RWPE1 (cell line): ENCODE measurements at regions not wholly inside any gene's neighbourhood (a gene's known extent, or its start where the extent isn't known, plus 50 kb on each side); places are given as distances from the start of the nearest gene placed in this dataset.

Source experiments
- CTCF ChIA-PET: fragments of 350-600 bp; sonication (Branson Sonifier 250); formaldehyde crosslinking; extraction: SDS; loops from one replicate; lab custom pipeline; 2021; lab: Yijun Ruan, JAX
- POLR2A ChIA-PET: fragments of 400-600 bp; formaldehyde crosslinking; extraction: SDS; loops from one replicate; lab custom pipeline; 2020; ENCODE audit warnings: antibody characterized with exemption; ENCODE audit not compliant: low non-redundant PET; lab: Yijun Ruan, JAX
- DNase-seq: peaks from one replicate; pipeline ENCODE4 v3.0.0; 2012; ENCODE audit warnings: low spot score
- H3K27ac ChIP-seq: fragments of 450-650 bp; 2 replicates; pipeline ENCODE4 v1.5.1; 2017
- TF ChIP-seq, protein P1 (sequence below): fragments of 450-650 bp; conservative IDR thresholded peaks from 2 replicates; pipeline ENCODE4 v1.5.1; 2017; ENCODE audit warnings: low read depth, mild to moderate bottlenecking

DNA sequence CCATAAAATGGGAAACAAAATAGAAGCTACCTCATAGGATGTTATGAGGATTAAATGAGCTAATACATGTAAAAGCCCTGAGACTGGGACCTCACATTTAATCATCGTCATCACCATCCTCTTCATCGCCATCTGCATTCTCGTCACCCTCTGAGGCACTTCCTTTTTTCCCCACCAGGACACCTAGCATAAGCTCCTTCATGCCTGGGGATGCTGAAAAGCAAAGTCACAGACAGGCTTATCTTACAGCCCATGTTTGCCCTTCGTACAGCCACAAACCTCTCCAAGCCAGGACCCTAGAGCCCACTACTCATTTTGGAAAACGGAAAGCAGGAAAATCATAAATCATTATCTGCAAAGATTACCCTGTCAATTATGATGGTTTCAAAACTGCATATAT is 249.6 kb downstream of the GPAM start:
- POLR2A ChIA-PET: no interaction called here
- CTCF ChIA-PET: no interaction called here
- no peak overlapping the region for H3K27ac ChIP-seq
- TF ChIP-seq, protein P1, sequence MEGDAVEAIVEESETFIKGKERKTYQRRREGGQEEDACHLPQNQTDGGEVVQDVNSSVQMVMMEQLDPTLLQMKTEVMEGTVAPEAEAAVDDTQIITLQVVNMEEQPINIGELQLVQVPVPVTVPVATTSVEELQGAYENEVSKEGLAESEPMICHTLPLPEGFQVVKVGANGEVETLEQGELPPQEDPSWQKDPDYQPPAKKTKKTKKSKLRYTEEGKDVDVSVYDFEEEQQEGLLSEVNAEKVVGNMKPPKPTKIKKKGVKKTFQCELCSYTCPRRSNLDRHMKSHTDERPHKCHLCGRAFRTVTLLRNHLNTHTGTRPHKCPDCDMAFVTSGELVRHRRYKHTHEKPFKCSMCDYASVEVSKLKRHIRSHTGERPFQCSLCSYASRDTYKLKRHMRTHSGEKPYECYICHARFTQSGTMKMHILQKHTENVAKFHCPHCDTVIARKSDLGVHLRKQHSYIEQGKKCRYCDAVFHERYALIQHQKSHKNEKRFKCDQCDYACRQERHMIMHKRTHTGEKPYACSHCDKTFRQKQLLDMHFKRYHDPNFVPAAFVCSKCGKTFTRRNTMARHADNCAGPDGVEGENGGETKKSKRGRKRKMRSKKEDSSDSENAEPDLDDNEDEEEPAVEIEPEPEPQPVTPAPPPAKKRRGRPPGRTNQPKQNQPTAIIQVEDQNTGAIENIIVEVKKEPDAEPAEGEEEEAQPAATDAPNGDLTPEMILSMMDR: no peak
- DNase-seq: no peak

GRCh38 chr10:111934931-111935330 is 248.6 kb downstream of the GPAM start:
- ChIA-PET CTCF (no interaction called here), POLR2A (no interaction called here)
- no peak for DNase-seq
- H3K27ac ChIP-seq: no peak overlapping the region
- TF ChIP-seq, protein P1: no peak

- TF ChIP-seq, protein P1: no peak
- CTCF ChIA-PET: no interaction called here
- no peak overlapping the region for H3K27ac ChIP-seq
- DNase-seq: no peak
- POLR2A ChIA-PET: no interaction called here
Measured at GRCh38 chr10:111936143-111936542, 247.4 kb downstream of the GPAM start.

DNA sequence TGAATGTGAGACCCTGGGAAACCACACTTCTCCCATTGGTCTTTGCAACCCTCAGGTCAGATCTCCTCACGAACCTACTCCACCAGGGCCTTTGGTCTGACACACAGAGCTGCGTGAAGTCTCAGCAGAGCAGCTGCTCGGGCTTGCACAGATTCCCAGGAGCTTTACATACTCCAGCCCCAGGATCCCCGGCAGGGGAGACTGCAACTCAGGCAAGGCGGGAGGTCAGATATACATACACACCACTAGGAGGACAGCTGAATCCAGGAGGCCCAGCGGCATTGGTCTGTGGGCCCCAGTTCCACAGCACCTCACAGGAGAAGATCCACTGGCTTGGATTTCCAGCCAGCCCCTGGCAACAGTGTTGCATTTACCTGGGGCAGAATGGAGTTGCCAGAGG is 239.2 kb downstream of the GPAM start:
- H3K27ac ChIP-seq: no peak overlapping the region
- TF ChIP-seq, protein P1: no peak
- no peak for DNase-seq
- ChIA-PET POLR2A (no interaction called here), CTCF (no interaction called here)

DNA sequence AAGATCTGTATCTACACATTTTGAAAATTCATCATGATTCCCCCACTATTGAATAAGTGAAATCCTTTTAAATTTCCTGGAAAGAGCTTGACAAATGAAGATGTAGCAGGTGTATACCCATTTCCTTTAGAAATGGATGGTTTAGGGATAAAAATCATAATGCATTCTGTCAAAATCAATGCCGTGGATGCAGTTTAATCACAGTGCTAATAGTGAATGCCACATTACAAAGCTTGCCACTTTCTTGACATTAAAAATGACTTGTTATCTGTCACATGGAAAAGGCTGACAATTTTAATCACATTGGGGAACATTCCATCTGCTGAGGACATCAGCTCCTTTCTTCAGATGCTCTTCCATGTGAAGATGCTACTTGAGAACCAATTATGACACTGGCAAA is 229.6 kb downstream of the GPAM start:
- ChIA-PET POLR2A (no interaction called here), CTCF (interaction anchor here (0.7 kb wide), 1 partner anchor 1930 kb away, joined by 4 read pairs; no protein-coding TSS in a partner anchor)
- no peak for DNase-seq
- TF ChIP-seq, protein P1: no peak
- no peak overlapping the region for H3K27ac ChIP-seq

DNA sequence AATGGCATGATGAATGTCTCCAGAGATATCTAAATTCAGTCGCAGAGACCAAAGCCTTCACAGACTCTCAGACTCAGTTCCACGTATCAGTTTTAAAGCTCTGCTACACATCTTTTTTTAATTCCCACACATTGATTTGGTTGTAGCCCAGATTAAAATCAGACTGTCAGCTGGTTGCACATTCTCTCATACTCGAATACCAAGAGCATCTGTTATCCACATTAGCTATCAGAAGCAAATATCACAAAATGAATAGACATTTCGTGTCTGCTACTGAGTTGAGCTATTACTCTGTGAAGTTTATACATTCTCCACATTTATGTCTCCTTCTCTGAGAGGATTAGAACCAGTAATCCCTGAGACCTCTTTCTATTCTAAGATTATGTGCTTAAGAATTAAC is 229.2 kb downstream of the GPAM start:
- DNase-seq: no peak
- no peak overlapping the region for H3K27ac ChIP-seq
- ChIA-PET CTCF (interaction anchor here (0.5 to 0.7 kb wide), 2 partner anchors 1534 to 1930 kb away, joined by 3 to 4 read pairs; no protein-coding TSS in a partner anchor), POLR2A (no interaction called here)
- TF ChIP-seq, protein P1: no peak

DNA sequence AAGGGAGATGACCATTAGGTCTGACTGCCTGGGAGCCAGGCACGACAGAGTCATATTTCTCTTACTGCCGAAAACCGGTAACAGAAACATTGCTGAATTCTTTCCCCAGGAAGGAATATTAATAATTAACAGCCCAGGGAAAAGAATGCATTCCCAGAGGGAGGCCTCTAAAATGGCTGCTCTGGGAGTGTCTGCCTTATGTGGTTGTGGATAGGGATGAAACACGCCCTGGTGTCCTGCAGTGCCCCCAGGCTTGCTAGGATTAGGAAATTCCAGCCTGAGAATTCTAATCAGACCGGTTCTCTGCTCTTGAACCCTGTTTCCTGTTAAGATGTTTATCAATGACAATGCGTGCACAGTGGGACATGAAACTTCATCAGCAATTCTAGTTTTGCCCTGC is 226.7 kb downstream of the GPAM start:
- no peak overlapping the region for H3K27ac ChIP-seq
- DNase-seq: no peak
- TF ChIP-seq, protein P1: no peak
- POLR2A ChIA-PET: no interaction called here
- CTCF ChIA-PET: interaction anchor here (0.6 kb wide), 1 partner anchor 43 kb away, joined by 3 read pairs; no protein-coding TSS in a partner anchor
